Right kidney (tissue), 1 donor: ENCODE measurements at regions not wholly inside any gene's neighbourhood (a gene's known extent, or its start where the extent isn't known, plus 50 kb on each side); places are given as distances from the start of the nearest gene placed in this dataset.

Experiments used
- DNase-seq: peaks from one replicate; pipeline ENCODE4 v3.0.0-alpha.2; 2016

DNA sequence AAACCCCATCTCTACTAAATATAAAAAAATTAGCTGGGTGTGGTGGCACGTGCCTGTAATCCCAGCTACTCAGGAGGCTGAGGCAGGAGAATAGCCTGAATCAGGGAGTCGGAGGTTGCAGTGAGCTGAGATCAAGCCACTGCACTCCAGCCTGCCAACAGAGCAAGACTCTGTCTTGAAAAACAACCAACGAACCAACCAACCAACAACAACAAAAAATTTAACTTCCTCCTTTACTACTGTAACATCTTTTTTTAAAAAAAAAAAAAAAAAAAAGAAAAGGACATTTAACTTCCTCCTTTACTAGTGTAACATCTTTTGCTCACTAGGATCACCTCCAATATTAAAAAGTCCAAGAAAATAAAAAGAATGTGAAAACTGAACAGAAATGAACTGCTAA, 92.3 kb upstream of the TMEM168 start:
- no peak for DNase-seq

DNA sequence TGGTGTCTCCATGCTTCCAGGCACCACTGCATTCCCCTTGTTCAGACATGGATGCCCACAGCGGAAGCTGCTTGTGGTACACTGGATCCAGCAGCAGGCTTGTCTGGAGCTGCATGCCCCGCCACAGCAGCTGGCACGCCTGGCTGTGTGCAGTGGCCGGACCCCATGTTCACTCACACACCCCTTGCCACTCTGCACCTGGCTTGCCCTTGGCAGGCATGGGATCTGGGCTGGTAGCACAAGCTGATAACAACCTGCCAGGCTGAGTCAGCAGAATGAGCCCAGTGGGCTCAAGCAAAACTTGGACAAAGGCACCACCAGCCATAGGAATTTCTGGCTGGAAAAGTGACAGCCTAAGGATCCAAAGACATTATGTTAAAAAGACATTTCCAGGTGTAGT, 91.8 kb upstream of the TMEM168 start:
- no peak for DNase-seq

DNA sequence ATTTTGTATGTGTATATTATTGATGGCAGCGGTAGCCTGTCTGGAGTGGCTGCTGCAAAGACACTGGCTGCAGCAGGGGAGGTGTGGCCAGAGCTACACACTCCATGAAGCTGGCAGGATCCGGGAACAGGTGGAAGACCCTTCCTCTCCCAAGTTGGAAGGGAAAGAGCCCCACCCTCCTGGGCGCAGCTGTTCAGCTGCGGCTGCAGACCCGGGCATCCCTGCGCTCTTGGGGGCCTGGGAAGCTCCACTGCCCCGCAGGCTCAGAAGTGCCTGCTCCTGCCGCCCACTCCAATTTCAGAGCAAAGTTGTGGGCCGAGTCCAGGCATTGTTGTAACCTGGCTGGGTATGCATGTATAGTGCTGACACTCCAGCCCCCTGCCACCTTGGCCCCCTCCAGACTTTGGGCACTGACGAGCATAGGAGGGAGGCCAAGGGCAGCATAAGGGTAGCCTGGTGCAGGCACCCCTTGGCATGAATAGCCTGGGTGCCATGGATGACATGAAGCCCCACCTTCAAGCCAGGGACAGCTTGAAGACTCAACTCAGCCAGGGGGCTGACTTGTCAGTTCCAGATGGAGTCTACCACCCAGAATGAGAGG, 90.7 kb upstream of the TMEM168 start:
- DNase-seq = no peak

DNA sequence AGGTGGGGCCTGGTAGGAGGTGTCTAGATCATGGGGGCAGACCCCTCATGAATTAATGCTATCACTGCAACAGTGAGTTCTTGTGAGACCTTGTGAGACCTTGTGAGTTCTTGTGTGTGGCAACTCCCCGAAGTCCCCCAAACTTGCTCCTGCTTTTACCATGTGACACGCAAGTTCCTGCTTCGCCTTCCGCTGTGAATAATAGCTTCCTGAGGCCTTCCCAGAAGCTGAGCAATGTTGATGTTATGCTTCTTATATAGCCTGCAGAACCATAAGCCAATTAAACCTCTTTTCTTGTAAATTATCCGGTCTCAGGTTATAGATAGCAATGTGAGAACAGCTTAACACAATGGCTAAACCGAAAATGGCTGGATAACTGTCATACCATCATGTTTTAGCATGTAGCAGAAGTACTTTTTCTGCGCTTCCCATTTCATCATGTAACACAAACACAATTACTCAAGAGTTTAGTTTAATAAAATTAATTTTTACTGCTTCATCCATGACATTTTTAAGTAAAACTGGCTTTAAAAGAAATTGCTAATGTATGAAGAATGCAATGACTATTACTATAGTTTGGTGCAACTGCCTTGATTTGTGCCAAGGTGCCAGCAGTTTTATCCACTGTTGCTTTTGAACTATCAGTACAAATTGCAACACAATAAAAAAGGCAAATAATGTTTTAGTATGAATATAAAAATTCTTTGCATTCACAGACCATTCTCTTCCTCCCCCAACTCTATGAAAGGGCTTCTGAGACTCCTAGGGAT, 87.7 kb upstream of the TMEM168 start:
- DNase-seq = no peak

DNA sequence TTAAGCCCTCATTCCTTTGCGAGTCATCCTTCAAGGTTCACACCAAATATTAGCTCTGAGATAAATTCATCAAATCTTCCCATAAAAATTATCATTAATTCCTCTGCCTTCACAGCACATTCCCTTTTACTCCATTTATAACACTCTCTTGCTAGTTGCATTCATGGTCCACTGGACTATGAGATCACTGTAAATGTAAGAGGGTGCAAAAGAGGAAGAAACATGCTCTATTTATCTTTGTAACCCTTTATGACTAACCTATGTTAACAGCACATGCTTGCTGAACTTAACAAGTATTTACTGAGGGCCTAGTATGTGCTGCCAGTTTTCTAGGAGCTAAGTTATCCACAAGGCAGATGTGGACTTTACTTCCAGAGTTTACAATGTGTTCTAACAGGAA, 86.7 kb upstream of the TMEM168 start:
- DNase-seq = no peak

DNA sequence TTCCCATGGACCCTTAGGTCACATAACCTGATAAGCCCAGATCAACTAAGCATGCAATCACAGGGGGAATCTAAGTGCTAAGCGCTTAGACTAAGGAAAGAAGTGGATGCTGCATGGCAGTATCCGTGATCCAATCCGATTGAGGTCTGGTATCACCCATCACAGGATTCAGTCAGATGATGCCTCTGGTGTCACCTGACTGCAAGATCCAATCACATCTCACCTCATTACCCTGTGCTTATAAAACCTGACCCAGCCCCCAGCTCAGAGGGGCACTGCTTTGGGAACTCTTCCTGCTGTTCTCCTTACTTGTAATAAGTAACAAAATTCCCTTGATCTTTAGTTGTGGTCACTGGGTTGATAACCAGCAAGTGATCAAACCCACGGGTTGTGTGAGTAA, 84.7 kb upstream of the TMEM168 start:
- no peak for DNase-seq

DNA sequence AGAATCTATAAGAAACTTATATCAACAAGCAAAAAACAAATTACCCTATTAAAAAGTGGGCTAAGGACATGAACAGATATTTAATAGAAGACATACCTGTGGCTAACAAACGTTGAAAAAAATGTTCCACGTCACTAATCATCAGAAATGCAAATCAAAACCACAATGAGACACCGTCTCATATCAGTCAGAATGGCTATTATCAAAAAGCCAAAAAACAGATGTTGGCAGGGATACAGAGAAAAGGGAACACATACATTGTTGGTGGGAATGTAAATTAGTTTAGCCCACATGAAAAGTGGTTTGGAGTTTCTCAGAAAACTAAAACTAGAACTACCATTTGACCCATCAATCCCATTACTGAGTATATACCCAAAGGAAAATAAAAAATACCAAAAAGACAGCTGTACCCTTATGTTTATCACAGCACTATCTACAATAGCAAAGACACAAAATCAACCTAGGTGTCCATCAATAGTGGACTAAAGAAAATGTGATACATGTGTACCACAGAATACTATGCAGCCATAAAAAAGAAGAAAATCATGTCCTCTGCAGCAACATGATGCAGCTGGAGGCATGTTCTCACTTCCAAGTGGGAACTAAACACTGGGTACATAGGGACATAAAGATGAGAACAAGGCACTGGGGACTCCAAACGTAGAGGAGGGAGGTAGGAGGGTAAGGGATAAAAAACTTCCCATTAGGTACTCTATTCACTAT, 83.8 kb upstream of the TMEM168 start:
- no peak for DNase-seq

DNA sequence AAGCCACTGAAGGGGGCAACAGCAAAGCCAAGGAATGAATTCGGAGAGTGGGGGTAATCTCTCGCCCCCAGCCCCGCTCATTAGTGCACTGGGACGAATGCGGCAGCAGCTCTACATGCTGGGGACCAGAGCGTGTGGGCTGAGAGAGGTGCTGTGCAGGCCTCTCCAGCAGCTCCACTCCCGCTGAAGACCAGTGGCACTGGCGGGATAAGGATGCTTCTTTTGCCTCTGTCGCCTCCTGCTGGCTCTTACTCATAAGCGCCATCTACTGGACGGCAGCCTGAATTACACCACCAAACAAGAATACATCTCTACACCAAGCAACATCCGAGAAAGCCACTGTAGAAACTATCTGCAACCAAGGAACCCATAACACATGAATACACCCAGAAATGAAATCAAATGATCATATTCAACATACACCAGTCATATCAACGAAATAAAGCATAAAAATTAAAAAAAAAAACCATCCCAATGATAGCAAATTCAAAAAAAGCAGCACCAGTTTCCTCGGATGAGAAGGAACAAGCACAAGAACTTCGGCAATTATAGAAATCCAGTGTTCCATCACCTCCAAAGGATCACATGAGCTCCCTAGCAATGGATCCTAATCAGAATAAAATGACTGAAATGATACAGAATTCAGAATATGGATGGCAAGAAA, 79.0 kb upstream of the TMEM168 start:
- DNase-seq = no peak

DNA sequence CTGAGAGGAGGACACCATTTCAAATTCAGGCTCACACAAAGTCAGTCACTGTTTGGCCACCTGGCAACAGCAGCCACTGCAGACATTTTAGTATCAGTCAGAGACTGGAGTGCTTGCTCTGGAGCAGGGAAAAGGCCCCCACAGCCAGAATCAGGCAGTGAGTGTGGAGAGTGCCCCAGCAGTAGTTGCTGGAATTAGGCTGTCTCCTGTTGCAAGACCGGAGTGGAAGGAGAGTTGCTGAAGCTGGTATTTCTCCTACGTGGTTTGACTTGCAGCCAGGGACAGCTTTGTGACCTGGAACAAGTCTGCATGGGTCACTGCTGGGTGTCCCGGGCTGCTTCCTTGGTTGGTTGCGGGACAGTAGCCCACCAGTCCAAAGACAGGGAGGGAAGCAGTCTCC, 78.4 kb upstream of the TMEM168 start:
- DNase-seq = no peak

DNA sequence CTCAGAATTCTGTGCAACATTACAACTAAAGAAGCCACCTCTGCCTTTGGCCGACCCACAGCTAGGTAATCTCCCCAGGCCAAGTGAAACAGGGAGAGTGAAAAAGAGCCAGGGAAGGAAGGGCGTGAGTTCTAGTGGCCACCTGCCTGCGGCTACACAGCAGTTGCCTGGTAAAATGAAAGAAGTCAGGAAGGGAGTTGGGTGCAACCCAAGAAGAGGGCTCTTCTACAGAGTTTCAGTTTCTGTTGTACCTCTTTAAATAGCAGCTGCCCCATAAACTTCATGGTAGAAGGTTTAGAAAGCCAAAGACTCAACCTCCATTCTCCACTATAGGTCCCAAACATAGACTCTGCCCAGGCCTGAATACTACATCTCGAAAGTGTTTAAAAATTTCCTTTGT, 76.2 kb upstream of the TMEM168 start:
- no peak for DNase-seq

DNA sequence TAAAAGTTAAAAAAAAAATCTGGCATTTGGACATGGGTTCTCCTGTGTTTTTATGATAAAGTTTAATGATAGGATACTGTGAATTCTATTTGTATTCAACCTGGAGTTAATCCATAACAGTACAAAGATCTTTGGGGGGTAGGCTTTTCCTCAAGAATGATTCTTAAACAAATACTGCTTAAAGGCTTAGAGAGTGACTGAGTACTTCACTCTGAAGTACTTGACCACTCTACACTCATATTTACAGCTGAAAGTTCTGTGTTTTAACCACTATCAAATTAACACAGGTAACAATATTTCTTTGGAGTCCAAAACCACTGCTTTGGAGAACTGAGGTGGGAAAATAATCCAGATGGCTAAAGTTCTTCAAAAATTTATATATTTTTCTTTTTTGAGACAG, 74.2 kb upstream of the TMEM168 start:
- no peak for DNase-seq

DNA sequence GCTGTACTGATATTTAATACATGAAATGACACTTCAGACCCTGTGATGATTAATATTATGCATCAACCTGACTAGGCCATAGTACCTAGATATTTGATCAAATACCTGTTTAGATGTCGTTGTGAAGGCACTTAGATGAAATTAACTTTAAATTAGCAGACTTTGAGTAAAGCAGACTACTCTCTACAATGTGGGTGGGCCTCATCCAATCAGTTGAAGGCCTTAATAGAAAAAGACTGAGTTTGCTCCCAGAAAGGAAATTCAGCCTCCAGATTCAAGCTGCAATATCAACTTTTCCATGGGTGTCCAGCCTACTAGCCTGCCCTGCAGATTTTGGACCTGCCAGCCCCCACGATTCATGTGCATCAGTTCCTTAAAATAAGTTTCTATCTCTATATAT, 68.6 kb upstream of the TMEM168 start:
- no peak for DNase-seq

DNA sequence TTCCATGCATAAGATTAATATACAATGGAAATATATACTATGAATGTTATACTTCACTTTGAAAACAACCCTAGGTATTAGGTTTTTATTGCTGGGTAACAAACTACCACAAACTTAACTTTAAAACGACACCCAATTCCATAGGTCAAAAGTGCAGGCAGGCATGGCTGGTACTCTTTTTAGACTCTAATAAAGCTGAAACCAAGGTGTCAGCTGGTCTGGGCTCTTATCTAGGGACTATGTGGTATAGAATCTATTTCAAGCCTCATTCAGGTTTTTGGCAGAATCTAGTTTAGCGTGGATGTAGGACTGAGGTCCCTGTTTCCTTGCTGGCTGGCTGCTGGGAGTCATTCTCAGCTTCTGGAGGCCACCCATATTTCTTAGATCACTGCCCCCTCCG, 65.0 kb upstream of the TMEM168 start:
- no peak for DNase-seq

DNA sequence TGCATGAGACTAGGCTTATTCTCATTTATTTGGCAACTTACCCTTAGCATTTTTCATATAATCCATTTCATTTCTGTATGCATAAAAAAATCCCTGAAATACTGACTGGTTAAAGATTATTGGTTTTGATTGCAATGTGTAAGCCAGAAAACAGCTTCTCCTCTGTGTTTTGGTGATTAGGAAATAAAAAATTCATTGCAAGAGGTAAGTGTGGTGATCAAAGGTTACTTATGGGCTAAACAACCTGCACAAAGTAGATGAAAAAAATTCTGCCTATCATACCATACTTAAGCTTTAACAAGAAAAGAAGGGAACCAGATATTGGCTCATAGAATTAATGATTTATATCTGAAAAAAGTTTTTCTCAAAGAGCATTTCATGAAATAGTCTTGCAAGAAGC, 64.0 kb upstream of the TMEM168 start:
- no peak for DNase-seq

DNA sequence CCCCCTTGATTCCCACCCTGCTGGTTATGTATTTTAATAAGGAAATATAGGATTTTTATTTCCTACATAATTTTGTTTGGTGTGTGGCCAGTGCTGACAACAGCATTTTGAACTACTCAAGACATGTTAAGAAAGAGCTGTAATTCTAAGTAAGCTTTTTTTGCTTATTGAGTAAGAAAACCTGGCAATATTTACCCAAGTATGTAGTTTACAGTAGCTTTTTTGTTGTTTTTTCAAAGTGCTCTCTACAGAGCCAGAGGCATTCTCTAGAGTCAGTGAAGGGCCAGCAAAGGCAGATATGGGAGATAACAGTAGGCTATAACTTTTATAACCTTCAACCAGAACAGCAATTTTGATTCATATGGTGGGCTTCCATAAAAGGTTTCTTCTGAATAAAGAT, 63.2 kb upstream of the TMEM168 start:
- no peak for DNase-seq

DNA sequence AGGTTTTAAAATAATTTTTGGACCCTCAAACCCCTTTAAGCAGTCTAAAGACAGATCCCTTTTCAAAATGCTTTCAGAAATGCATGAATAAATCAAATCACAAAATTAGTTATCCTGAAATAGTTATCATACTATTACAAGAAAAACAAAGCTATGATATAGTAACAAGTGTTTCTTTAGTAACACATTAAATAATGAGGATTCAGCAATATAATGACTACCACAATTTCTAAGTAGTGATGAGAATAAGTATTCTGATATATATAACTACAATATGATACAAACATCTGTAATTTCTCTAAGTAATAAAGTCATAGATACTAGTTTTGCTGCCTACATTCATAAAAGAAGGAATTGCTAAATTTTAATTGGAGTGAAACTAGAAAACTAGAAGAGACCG, 53.0 kb upstream of the TMEM168 start:
- no peak for DNase-seq
